Peyer's patch (tissue), 4 donors: ENCODE measurements at regions not wholly inside any gene's neighbourhood (a gene's known extent, or its start where the extent isn't known, plus 50 kb on each side); places are given as distances from the start of the nearest gene placed in this dataset.
A peak's percentile ranks its signal among the peaks of the same experiment; 100 is the strongest.

Experiments used
- DNase-seq, 3 donors: peaks; one replicate each; pipeline ENCODE4 v3.0.0-alpha.2; 2017 to 2019
- H3K27ac ChIP-seq, 4 donors: fragments of 200-600 bp; sonication (generic); one replicate each; pipeline ENCODE4 v1.5.1; 2016 to 2019
- H3K27me3 ChIP-seq, 2 donors: fragments of 200-600 bp; sonication (generic); one replicate each; pipeline ENCODE4 v1.5.1; 2019
- H3K36me3 ChIP-seq, 3 donors: fragments of 200-600 bp; sonication (generic); one replicate each; pipeline ENCODE4 v1.5.1; 2016 to 2019
- H3K4me1 ChIP-seq, 4 donors: fragments of 200-600 bp; sonication (generic); one replicate each; pipeline ENCODE4 v1.5.1; 2016 to 2019
- H3K4me3 ChIP-seq, 4 donors: fragments of 200-600 bp; sonication (generic); 1 replicate in 3 of 4; 2 replicates in 1 of 4; pipeline ENCODE4 v1.5.1; 2016 to 2019; ENCODE audit warnings: mild to moderate bottlenecking in 1 of 4
- H3K9me3 ChIP-seq, 4 donors: fragments of 200-600 bp; sonication (generic); one replicate each; pipeline ENCODE4 v1.5.1; 2016 to 2019; ENCODE audit warnings: mild to moderate bottlenecking in 1 of 4
- CTCF ChIP-seq, 6 experiments: fragments of 450-650 bp in 4 of 6; fragments of 200-600 bp in 2 of 6; sonication (generic) in 1 of 6; IDR thresholded peaks; one replicate each; pipeline ENCODE4 v1.5.1; 2017 to 2019; ENCODE audit warnings: antibody characterized with exemption in 6 of 6, mild to moderate bottlenecking in 3 of 6, moderate library complexity in 1 of 6
- POLR2A ChIP-seq, 2 donors: fragments of 450-650 bp; IDR thresholded peaks; one replicate each; pipeline ENCODE4 v1.5.1; 2017; ENCODE audit warnings: antibody characterized with exemption in 2 of 2, mild to moderate bottlenecking in 2 of 2, moderate library complexity in 2 of 2

DNA sequence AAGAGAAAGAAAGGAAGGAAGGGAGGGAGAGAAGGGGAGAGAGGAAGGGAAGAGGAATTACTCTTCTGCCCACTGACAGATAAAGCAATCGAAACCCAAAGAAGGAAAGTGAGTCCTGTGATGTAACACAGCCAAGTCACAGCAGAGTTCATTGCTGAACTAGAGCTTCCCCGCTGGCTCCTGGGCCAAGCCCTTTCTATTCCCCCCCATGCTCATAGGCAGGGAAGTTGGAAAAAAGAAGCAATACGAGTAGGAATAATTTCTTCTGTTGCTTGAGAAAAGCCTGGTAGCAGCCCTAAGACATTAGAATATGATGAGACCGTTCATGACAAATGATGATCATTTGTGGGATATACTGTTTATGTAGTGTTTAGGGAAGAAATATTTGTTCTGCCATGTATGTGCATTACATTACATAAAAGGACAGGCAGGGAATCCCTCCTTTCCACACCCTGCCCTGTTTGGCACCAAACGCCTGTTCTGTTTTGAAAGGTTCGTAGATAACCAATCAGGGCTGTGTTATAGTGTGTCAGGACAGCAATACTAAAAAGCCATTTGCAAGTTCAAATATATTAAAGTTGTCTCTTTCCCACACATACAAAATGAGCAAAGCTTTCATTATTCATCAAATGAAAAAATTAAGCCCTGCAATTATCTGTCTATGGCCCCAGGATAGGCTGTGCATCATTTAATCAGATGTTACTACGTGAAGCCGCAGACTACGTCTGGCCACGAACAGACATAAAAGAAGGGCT lies 111.0 kb upstream of the TRPM1 start:
- Histone ChIP-seq H3K4me1 (peaks cover 8 to 12% (median 9%) of the 10 kb centered on the region in 4 donors), H3K27me3 (no peaks in the 10 kb centered on the region), H3K4me3 (no peak overlapping the region), H3K36me3 (no peaks in the 10 kb centered on the region), H3K9me3 (no peaks in the 10 kb centered on the region), H3K27ac (no peak overlapping the region)
- TF ChIP-seq CTCF (IDR thresholded peaks at IDR 0.05) (no peak), POLR2A (IDR thresholded peaks at IDR 0.05) (no peak)
- DNase-seq, result peak in 1 of 3 donors; percentile 30

GRCh38 chr15:31214158-31214863 lies 112.3 kb upstream of the KLF13 start:
- no peaks in the 10 kb centered on the region for H3K27me3 ChIP-seq
- peak overlapping the region in 3 of 4 donors; percentile 96 to 100 (median 97) for H3K27ac ChIP-seq
- no peak overlapping the region for H3K4me3 ChIP-seq
- peaks cover 8 to 12% (median 9%) of the 10 kb centered on the region in 4 donors for H3K4me1 ChIP-seq
- no peaks in the 10 kb centered on the region for H3K9me3 ChIP-seq
- no peaks in the 10 kb centered on the region for H3K36me3 ChIP-seq
- TF ChIP-seq CTCF (IDR thresholded peaks at IDR 0.05) (no peak), POLR2A (IDR thresholded peaks at IDR 0.05) (no peak)
- DNase-seq, result peak in 1 of 3 donors; percentile 44

- no peak for TF ChIP-seq CTCF (IDR thresholded peaks at IDR 0.05)
- no peak for TF ChIP-seq POLR2A (IDR thresholded peaks at IDR 0.05)
- H3K9me3 ChIP-seq, result no peaks in the 10 kb centered on the region
Measured at GRCh38 chr15:31214864-31215489, 111.7 kb upstream of the KLF13 start.

GRCh38 chr15:31215490-31216214 lies 111.0 kb upstream of the KLF13 start:
- Histone ChIP-seq H3K36me3 (no peaks in the 10 kb centered on the region), H3K27ac (peak overlapping the region; percentile 96 to 100 (median 98)), H3K4me1 (peaks cover 8 to 12% (median 9%) of the 10 kb centered on the region in 4 donors), H3K27me3 (no peaks in the 10 kb centered on the region), H3K9me3 (no peaks in the 10 kb centered on the region), H3K4me3 (peak overlapping the region; percentile 69 to 84 (median 71))
- peak; percentile 88 to 96 (median 93) for TF ChIP-seq CTCF (IDR thresholded peaks at IDR 0.05)
- TF ChIP-seq POLR2A (IDR thresholded peaks at IDR 0.05), result peak; percentile 59 to 62
- DNase-seq, result peak; percentile 84 to 94 (median 93)

More at GRCh38 chr15:31214864-31215489, 111.7 kb upstream of the KLF13 start:
- peak in 2 of 3 donors; percentile 55 to 61 for DNase-seq
- Histone ChIP-seq H3K27me3 (no peaks in the 10 kb centered on the region), H3K36me3 (no peaks in the 10 kb centered on the region), H3K27ac (peak overlapping the region; percentile 96 to 100 (median 98)), H3K4me1 (peaks cover 8 to 12% (median 9%) of the 10 kb centered on the region in 4 donors), H3K4me3 (peak overlapping the region; percentile 69 to 84 (median 71))
